HTERT RPE-1 (cell line): ENCODE measurements at regions not wholly inside any gene's neighbourhood (a gene's known extent, or its start where the extent isn't known, plus 50 kb on each side); places are given as distances from the start of the nearest gene placed in this dataset.

Source experiments
- in situ Hi-C: fragments of 300-500 bp; cut with MboI; formaldehyde crosslinking; loops from 4 replicates; pipeline ENCODE4 v1.14.3; 2020; ENCODE audit warnings: low sequenced_read_pairs

GRCh38 chr3:64464955-64465354 lies 222.8 kb downstream of the ADAMTS9 start:
- in situ Hi-C loops, result loop anchor here (25.0 kb wide), 1 partner anchor 428 kb away; no protein-coding TSS in a partner anchor

GRCh38 chr3:64463981-64464380 lies 223.8 kb downstream of the ADAMTS9 start:
- in situ Hi-C loops, result loop anchor here (25.0 kb wide), 1 partner anchor 427 kb away; no protein-coding TSS in a partner anchor

GRCh38 chr3:64462203-64462602 lies 225.6 kb downstream of the ADAMTS9 start:
- in situ Hi-C loops, result loop anchor here (25.0 kb wide), 1 partner anchor 425 kb away; no protein-coding TSS in a partner anchor

GRCh38 chr3:64460877-64461276 lies 226.9 kb downstream of the ADAMTS9 start:
- in situ Hi-C loops, result loop anchor here (25.0 kb wide), 1 partner anchor 424 kb away; no protein-coding TSS in a partner anchor

GRCh38 chr3:64460141-64460730 lies 227.6 kb downstream of the ADAMTS9 start:
- in situ Hi-C loops, result loop anchor here (25.0 kb wide), 1 partner anchor 423 kb away; no protein-coding TSS in a partner anchor

- in situ Hi-C loops, result loop anchor here (25.0 kb wide), 1 partner anchor 422 kb away; no protein-coding TSS in a partner anchor
Measured at GRCh38 chr3:64459711-64460110, 228.1 kb downstream of the ADAMTS9 start.

- in situ Hi-C loops, result loop anchor here (25.0 kb wide), 1 partner anchor 421 kb away; no protein-coding TSS in a partner anchor
Measured at GRCh38 chr3:64457811-64458210, 230.0 kb downstream of the ADAMTS9 start.

GRCh38 chr3:64456674-64457073 lies 231.1 kb downstream of the ADAMTS9 start:
- in situ Hi-C loops, result loop anchor here (25.0 kb wide), 1 partner anchor 419 kb away; no protein-coding TSS in a partner anchor

- in situ Hi-C loops, result loop anchor here (25.0 kb wide), 1 partner anchor 418 kb away; no protein-coding TSS in a partner anchor
Measured at GRCh38 chr3:64455351-64455750, 230.1 kb upstream of the PRICKLE2 start.

- in situ Hi-C loops, result loop anchor here (25.0 kb wide), 1 partner anchor 417 kb away; no protein-coding TSS in a partner anchor
Measured at GRCh38 chr3:64454768-64455167, 229.5 kb upstream of the PRICKLE2 start.

- in situ Hi-C loops, result loop anchor here (25.0 kb wide), 1 partner anchor 417 kb away; no protein-coding TSS in a partner anchor
Measured at GRCh38 chr3:64454179-64454578, 228.9 kb upstream of the PRICKLE2 start.

- in situ Hi-C loops, result loop anchor here (25.0 kb wide), 1 partner anchor 414 kb away; no protein-coding TSS in a partner anchor
Measured at GRCh38 chr3:64451283-64452012, 226.2 kb upstream of the PRICKLE2 start.

- in situ Hi-C loops, result loop anchor here (25.0 kb wide), 1 partner anchor 413 kb away; no protein-coding TSS in a partner anchor
Measured at GRCh38 chr3:64450396-64450956, 225.2 kb upstream of the PRICKLE2 start.

GRCh38 chr3:64449026-64449425 lies 223.8 kb upstream of the PRICKLE2 start:
- in situ Hi-C loops, result no loop called here

GRCh38 chr3:64445944-64446300 lies 220.7 kb upstream of the PRICKLE2 start:
- in situ Hi-C loops, result no loop called here

- in situ Hi-C loops, result no loop called here
Measured at GRCh38 chr3:64445109-64445943, 220.1 kb upstream of the PRICKLE2 start.

- in situ Hi-C loops, result no loop called here
Measured at GRCh38 chr3:64444490-64445108, 219.3 kb upstream of the PRICKLE2 start.

GRCh38 chr3:64443546-64444381 lies 218.5 kb upstream of the PRICKLE2 start:
- in situ Hi-C loops, result no loop called here

- in situ Hi-C loops, result no loop called here
Measured at GRCh38 chr3:64441861-64442260, 216.6 kb upstream of the PRICKLE2 start.
